ENCODE measurements at regions not wholly inside any gene's neighbourhood (a gene's known extent, or its start where the extent isn't known, plus 50 kb on each side); places are given as distances from the start of the nearest gene placed in this dataset.
A peak's percentile ranks its signal among the peaks of the same experiment; 100 is the strongest.

- no peak for DNase-seq
These were observed 70.4 kb downstream of the RCN1 start for GRCh38 chr11:32161293-32161692.

- no peak for DNase-seq
These were observed 71.5 kb downstream of the RCN1 start for GRCh38 chr11:32162351-32162750.

- no peak for DNase-seq
These were observed 72.0 kb downstream of the RCN1 start for GRCh38 chr11:32162906-32163305.

GRCh38 chr11:32163557-32163956 is 72.7 kb downstream of the RCN1 start:
- DNase-seq: no peak

GRCh38 chr11:32164836-32165235 is 74.0 kb downstream of the RCN1 start:
- DNase-seq: no peak

GRCh38 chr11:32168924-32169323 is 78.0 kb downstream of the RCN1 start:
- DNase-seq: no peak

- DNase-seq: no peak
These were observed 80.6 kb downstream of the RCN1 start for GRCh38 chr11:32171445-32171844.

GRCh38 chr11:32172041-32172847 is 81.4 kb downstream of the RCN1 start:
- peak; percentile 59 for DNase-seq

- DNase-seq: peak; percentile 80
These were observed 82.3 kb downstream of the RCN1 start for GRCh38 chr11:32172848-32173834.

- DNase-seq: no peak
These were observed 83.1 kb downstream of the RCN1 start for GRCh38 chr11:32173977-32174376.

GRCh38 chr11:32176223-32176934 is 85.5 kb downstream of the RCN1 start:
- DNase-seq: peak; percentile 98

GRCh38 chr11:32178692-32179091 is 87.8 kb downstream of the RCN1 start:
- no peak for DNase-seq

GRCh38 chr11:32183512-32183911 is 92.6 kb downstream of the RCN1 start:
- DNase-seq: no peak

GRCh38 chr11:32184041-32184722 is 93.3 kb downstream of the RCN1 start:
- no peak for DNase-seq

- DNase-seq: no peak
These were observed 94.0 kb downstream of the RCN1 start for GRCh38 chr11:32184723-32185376.

GRCh38 chr11:32186118-32186517 is 95.2 kb downstream of the RCN1 start:
- no peak for DNase-seq

GRCh38 chr11:32187111-32187510 is 96.2 kb downstream of the RCN1 start:
- DNase-seq: no peak

GRCh38 chr11:32188785-32189184 is 97.9 kb downstream of the RCN1 start:
- DNase-seq: no peak

- DNase-seq: no peak
These were observed 105.3 kb downstream of the RCN1 start for GRCh38 chr11:32196137-32196536.

- DNase-seq: no peak
These were observed 107.2 kb downstream of the RCN1 start for GRCh38 chr11:32198053-32198452.

- no peak for DNase-seq
These were observed 109.4 kb downstream of the RCN1 start for GRCh38 chr11:32200136-32200847.
